Tibial artery (tissue), 4 donors: ENCODE measurements at regions not wholly inside any gene's neighbourhood (a gene's known extent, or its start where the extent isn't known, plus 50 kb on each side); places are given as distances from the start of the nearest gene placed in this dataset.

Experiments
- DNase-seq, 2 donors: peaks; one replicate each; pipeline ENCODE4 v3.0.0-alpha.2; 2019
- H3K27ac ChIP-seq, 2 donors: fragments of 200-600 bp; sonication (generic) in 1 of 2; 1 replicate in 1 of 2; 2 replicates in 1 of 2; pipeline ENCODE4 v1.5.1; 2018 to 2019; ENCODE audit warnings: mild to moderate bottlenecking in 1 of 2
- H3K27me3 ChIP-seq, 2 donors: fragments of 200-600 bp; sonication (generic) in 1 of 2; one replicate each; pipeline versions ENCODE4 v1.5.1 to v1.6.0; 2016 to 2019
- H3K36me3 ChIP-seq, 3 donors: fragments of 200-600 bp; sonication (generic) in 2 of 3; one replicate each; pipeline ENCODE4 v1.5.1; 2016 to 2019; ENCODE audit warnings: mild to moderate bottlenecking in 2 of 3
- H3K4me1 ChIP-seq, 4 donors: fragments of 200-600 bp; sonication (generic) in 2 of 4; 1 replicate in 3 of 4; 2 replicates in 1 of 4; pipeline ENCODE4 v1.5.1; 2016 to 2019
- H3K4me3 ChIP-seq, 2 donors: fragments of 200-600 bp; sonication (generic) in 1 of 2; 1 replicate in 1 of 2; 2 replicates in 1 of 2; pipeline ENCODE4 v1.5.1; 2018 to 2019; ENCODE audit warnings: mild to moderate bottlenecking in 2 of 2
- H3K9me3 ChIP-seq, 3 donors: fragments of 200-600 bp; sonication (generic) in 1 of 3; one replicate each; pipeline ENCODE4 v1.5.1; 2016 to 2019
- CTCF ChIP-seq, 2 experiments: fragments of 200-600 bp in 1 of 2; fragments of 450-650 bp in 1 of 2; IDR thresholded peaks; one replicate each; pipeline ENCODE4 v1.5.1; 2017 to 2019; ENCODE audit warnings: antibody characterized with exemption in 2 of 2, mild to moderate bottlenecking in 1 of 2, moderate library complexity in 1 of 2
- intact Hi-C: fragments of 100-400 bp; cut with DNase I; formaldehyde crosslinking; loops from one replicate; pipeline ENCODE4 v1.15.0; 2023; ENCODE audit warnings: low total_unique reads

- no peaks in the 10 kb centered on the region for H3K36me3 ChIP-seq
Measured at GRCh38 chr2:144137705-144138428, 382.1 kb downstream of the ZEB2 start.

GRCh38 chr2:144137272-144137671 is 382.6 kb downstream of the ZEB2 start:
- Histone ChIP-seq H3K4me1 (no peaks in the 10 kb centered on the region), H3K4me3 (no peak overlapping the region), H3K27me3 (no peaks in the 10 kb centered on the region), H3K36me3 (no peaks in the 10 kb centered on the region), H3K9me3 (no peaks in the 10 kb centered on the region), H3K27ac (no peak overlapping the region)
- intact Hi-C loops = no loop called here
- DNase-seq = no peak
- TF ChIP-seq CTCF (IDR thresholded peaks at IDR 0.05) = no peak

More at GRCh38 chr2:144137705-144138428, 382.1 kb downstream of the ZEB2 start:
- H3K4me1 ChIP-seq = no peaks in the 10 kb centered on the region
- intact Hi-C loops = no loop called here
- no peak for DNase-seq
- H3K27ac ChIP-seq = no peak overlapping the region
- H3K4me3 ChIP-seq = no peak overlapping the region
- no peaks in the 10 kb centered on the region for H3K9me3 ChIP-seq
- no peaks in the 10 kb centered on the region for H3K27me3 ChIP-seq
- TF ChIP-seq CTCF (IDR thresholded peaks at IDR 0.05) = no peak

GRCh38 chr2:144136297-144137010 is 383.5 kb downstream of the ZEB2 start:
- DNase-seq = no peak
- Histone ChIP-seq H3K27me3 (no peaks in the 10 kb centered on the region), H3K27ac (no peak overlapping the region), H3K36me3 (no peaks in the 10 kb centered on the region), H3K9me3 (no peaks in the 10 kb centered on the region), H3K4me3 (no peak overlapping the region), H3K4me1 (no peaks in the 10 kb centered on the region)
- no peak for TF ChIP-seq CTCF (IDR thresholded peaks at IDR 0.05)
- intact Hi-C loops = no loop called here

- Histone ChIP-seq H3K27me3 (no peaks in the 10 kb centered on the region), H3K27ac (no peak overlapping the region), H3K4me1 (no peaks in the 10 kb centered on the region), H3K36me3 (no peaks in the 10 kb centered on the region), H3K4me3 (no peak overlapping the region), H3K9me3 (no peaks in the 10 kb centered on the region)
- intact Hi-C loops = no loop called here
- no peak for DNase-seq
- no peak for TF ChIP-seq CTCF (IDR thresholded peaks at IDR 0.05)
Measured at GRCh38 chr2:144133936-144134665, 385.8 kb downstream of the ZEB2 start.

- Histone ChIP-seq H3K4me3 (no peak overlapping the region), H3K36me3 (no peaks in the 10 kb centered on the region), H3K9me3 (no peaks in the 10 kb centered on the region), H3K27ac (no peak overlapping the region), H3K27me3 (no peaks in the 10 kb centered on the region), H3K4me1 (no peaks in the 10 kb centered on the region)
- no peak for DNase-seq
- TF ChIP-seq CTCF (IDR thresholded peaks at IDR 0.05) = no peak
- intact Hi-C loops = no loop called here
Measured at GRCh38 chr2:144132357-144132756, 387.6 kb downstream of the ZEB2 start.
